NB4 (cell line): ENCODE measurements at regions not wholly inside any gene's neighbourhood (a gene's known extent, or its start where the extent isn't known, plus 50 kb on each side); places are given as distances from the start of the nearest gene placed in this dataset.

Source experiments
- MYC ChIP-seq: IDR thresholded peaks from 2 replicates; pipeline ENCODE4 v1.6.1; 2011; ENCODE audit warnings: low read depth, low read length
- TF ChIP-seq, protein P1 (sequence below): IDR thresholded peaks from one replicate; pipeline ENCODE4 v1.5.1; 2012; ENCODE audit warnings: low read depth, low read length

DNA sequence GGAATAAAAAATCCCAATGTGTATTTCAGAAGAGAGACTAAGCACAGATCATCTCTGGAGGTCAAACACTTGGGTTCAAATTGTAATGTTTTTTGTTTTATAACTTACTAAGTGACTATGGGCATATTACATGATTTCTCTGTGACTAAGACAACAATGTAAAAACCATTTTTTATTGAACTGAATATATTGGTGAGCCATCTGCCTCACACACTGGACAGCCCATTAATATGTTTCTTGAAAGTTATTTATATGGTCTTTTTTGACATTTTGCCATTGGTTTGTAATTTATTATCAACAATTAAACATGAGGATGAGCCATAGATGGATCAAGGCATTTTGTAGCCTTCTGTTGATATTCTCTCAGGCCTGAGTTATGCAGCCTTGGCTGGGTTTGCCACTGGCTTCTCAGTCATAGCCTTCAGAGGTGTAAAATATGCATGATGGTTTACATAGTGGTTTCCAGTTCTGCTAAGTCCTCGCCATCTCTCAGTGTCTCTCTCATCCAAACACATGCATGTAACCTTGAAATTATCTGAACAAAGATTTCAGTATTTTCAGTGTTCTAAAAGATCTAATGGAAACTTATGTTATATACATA, 997.2 kb downstream of the DIPK2A start:
- TF ChIP-seq, protein P1, sequence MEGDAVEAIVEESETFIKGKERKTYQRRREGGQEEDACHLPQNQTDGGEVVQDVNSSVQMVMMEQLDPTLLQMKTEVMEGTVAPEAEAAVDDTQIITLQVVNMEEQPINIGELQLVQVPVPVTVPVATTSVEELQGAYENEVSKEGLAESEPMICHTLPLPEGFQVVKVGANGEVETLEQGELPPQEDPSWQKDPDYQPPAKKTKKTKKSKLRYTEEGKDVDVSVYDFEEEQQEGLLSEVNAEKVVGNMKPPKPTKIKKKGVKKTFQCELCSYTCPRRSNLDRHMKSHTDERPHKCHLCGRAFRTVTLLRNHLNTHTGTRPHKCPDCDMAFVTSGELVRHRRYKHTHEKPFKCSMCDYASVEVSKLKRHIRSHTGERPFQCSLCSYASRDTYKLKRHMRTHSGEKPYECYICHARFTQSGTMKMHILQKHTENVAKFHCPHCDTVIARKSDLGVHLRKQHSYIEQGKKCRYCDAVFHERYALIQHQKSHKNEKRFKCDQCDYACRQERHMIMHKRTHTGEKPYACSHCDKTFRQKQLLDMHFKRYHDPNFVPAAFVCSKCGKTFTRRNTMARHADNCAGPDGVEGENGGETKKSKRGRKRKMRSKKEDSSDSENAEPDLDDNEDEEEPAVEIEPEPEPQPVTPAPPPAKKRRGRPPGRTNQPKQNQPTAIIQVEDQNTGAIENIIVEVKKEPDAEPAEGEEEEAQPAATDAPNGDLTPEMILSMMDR: no peak
- no peak for TF ChIP-seq MYC
